H1 (cell line): ENCODE measurements at regions not wholly inside any gene's neighbourhood (a gene's known extent, or its start where the extent isn't known, plus 50 kb on each side); places are given as distances from the start of the nearest gene placed in this dataset.

ENCODE experiments used
- CTCF ChIA-PET: fragments of 300-600 bp; sonication (Branson Sonifier 250); formaldehyde crosslinking; loops from one replicate; lab custom pipeline; 2021; ENCODE audit not compliant: partially characterized antibody; lab: Charles Lee
- POLR2A ChIA-PET: fragments of 300-600 bp; sonication (Branson Sonifier 250); formaldehyde crosslinking; loops from one replicate; lab custom pipeline; 2021; ENCODE audit warnings: inconsistent platforms; ENCODE audit not compliant: partially characterized antibody; lab: Charles Lee
- DNase-seq, 2 experiments: peaks; one replicate each; pipeline versions ENCODE4 v3.0.0 to v3.0.0-alpha.2; 2010 to 2022; ENCODE audit warnings: low spot score in 2 of 2, low read depth in 1 of 2, mixed read lengths in 1 of 2
- FAIRE-seq: peaks from 2 replicates; lab custom pipeline; 2011; peaks lifted over from hg19 to GRCh38; lab: Jason Lieb, UNC
- H2AFZ ChIP-seq: 2 replicates; pipeline ENCODE4 v1.8.1; 2012; ENCODE audit warnings: low read length, inconsistent platforms
- H2AK5ac ChIP-seq: 2 replicates; pipeline ENCODE4 v1.6.1; 2013; ENCODE audit warnings: low read depth, low read length
- H2BK120ac ChIP-seq: replicated peaks from 2 replicates; pipeline ENCODE3; 2013; ENCODE audit warnings: low read depth, low read length, inconsistent platforms
- H2BK12ac ChIP-seq: 2 replicates; pipeline ENCODE4 v1.6.1; 2013; ENCODE audit warnings: low read depth, low read length
- H2BK15ac ChIP-seq: 2 replicates; pipeline ENCODE4 v1.6.1; 2013; ENCODE audit warnings: low read length
- H2BK20ac ChIP-seq: 2 replicates; pipeline ENCODE4 v1.6.1; 2013; ENCODE audit warnings: low read length
- H2BK5ac ChIP-seq: 2 replicates; pipeline ENCODE4 v1.6.1; 2013; ENCODE audit warnings: low read depth, low read length
- H3K14ac ChIP-seq: 2 replicates; pipeline ENCODE4 v1.6.1; 2013; ENCODE audit warnings: inconsistent platforms; ENCODE audit not compliant: insufficient read length
- H3K18ac ChIP-seq: 2 replicates; pipeline ENCODE4 v1.6.1; 2013; ENCODE audit warnings: low read length; ENCODE audit errors: extremely low read depth
- H3K23ac ChIP-seq: 2 replicates; pipeline ENCODE4 v1.6.1; 2013; ENCODE audit warnings: inconsistent platforms; ENCODE audit not compliant: insufficient read length
- H3K23me2 ChIP-seq: 2 replicates; pipeline ENCODE4 v1.6.1; 2013; ENCODE audit warnings: low read depth, low read length
- H3K27ac ChIP-seq: 2 replicates; pipeline ENCODE4 v1.6.1; 2011; ENCODE audit warnings: low read depth, low read length, inconsistent platforms
- H3K27me3 ChIP-seq, 4 experiments: replicated peaks in 1 of 4; 1 replicate in 1 of 4; 2 replicates in 3 of 4; pipeline versions ENCODE4 v1.6.1 to v1.8.1; 2011 to 2013; ENCODE audit warnings: low read length in 3 of 4, mild to moderate bottlenecking in 3 of 4, inconsistent platforms in 2 of 4, mixed read lengths in 2 of 4, moderate library complexity in 1 of 4; ENCODE audit not compliant: control insufficient read depth in 3 of 4, insufficient read depth in 3 of 4; ENCODE audit errors: extremely low read depth in 1 of 4
- H3K36me3 ChIP-seq, 4 experiments: 2 replicates each; pipeline versions ENCODE4 v1.6.1 to v1.8.1; 2011 to 2013; ENCODE audit warnings: mild to moderate bottlenecking in 4 of 4, low read length in 3 of 4, moderate library complexity in 2 of 4, control low read depth in 1 of 4, inconsistent platforms in 1 of 4; ENCODE audit not compliant: insufficient read depth in 4 of 4, control insufficient read depth in 2 of 4
- H3K4ac ChIP-seq: replicated peaks from 2 replicates; pipeline ENCODE3; 2013; ENCODE audit warnings: low read length, low read depth, mixed read lengths, inconsistent platforms; ENCODE audit not compliant: insufficient read length
- H3K4me1 ChIP-seq, 4 experiments: replicated peaks in 1 of 4; 1 replicate in 1 of 4; 2 replicates in 3 of 4; pipeline versions ENCODE4 v1.6.1 to v1.8.1; 2011 to 2013; ENCODE audit warnings: low read length in 3 of 4, inconsistent platforms in 2 of 4, mixed read lengths in 1 of 4; ENCODE audit not compliant: insufficient read depth in 4 of 4, control insufficient read depth in 3 of 4
- H3K4me2 ChIP-seq, 2 experiments: 2 replicates each; pipeline versions ENCODE4 v1.6.1 to v1.8.1; 2011 to 2013; ENCODE audit warnings: low read depth in 2 of 2, low read length in 2 of 2, control low read depth in 1 of 2, inconsistent platforms in 1 of 2, mild to moderate bottlenecking in 1 of 2; ENCODE audit not compliant: insufficient read depth in 1 of 2
- H3K4me3 ChIP-seq, 4 experiments: fragments of 200-600, 300-600 bp in 1 of 4; sonication (generic), shearing (Covaris generic), sonication (Bioruptor Twin) in 1 of 4; 2 replicates each; pipeline versions ENCODE4 v1.5.1 to v1.8.1; 2011 to 2016; ENCODE audit warnings: low read length in 4 of 4, low read depth in 3 of 4, control low read depth in 2 of 4, inconsistent platforms in 2 of 4, mild to moderate bottlenecking in 2 of 4, mixed read lengths in 1 of 4, moderate library complexity in 1 of 4; ENCODE audit not compliant: insufficient read depth in 2 of 4; ENCODE audit errors: extremely low read depth in 1 of 4
- H3K56ac ChIP-seq: replicated peaks from 2 replicates; pipeline ENCODE3; 2013; ENCODE audit warnings: low read depth, mild to moderate bottlenecking, mixed read lengths, low read length, inconsistent platforms; ENCODE audit not compliant: insufficient read length
- H3K79me1 ChIP-seq: 2 replicates; pipeline ENCODE4 v1.6.1; 2013; ENCODE audit warnings: low read depth, low read length, control low read depth
- H3K79me2 ChIP-seq, 2 experiments: 2 replicates each; pipeline versions ENCODE4 v1.6.1 to v1.8.1; 2012 to 2013; ENCODE audit warnings: low read length in 2 of 2, mild to moderate bottlenecking in 2 of 2, inconsistent platforms in 1 of 2; ENCODE audit not compliant: insufficient read depth in 2 of 2, control insufficient read depth in 1 of 2
- H3K9ac ChIP-seq, 4 experiments: replicated peaks in 1 of 4; 1 replicate in 1 of 4; 2 replicates in 3 of 4; pipeline versions ENCODE4 v1.6.1 to v1.8.1; 2011 to 2013; ENCODE audit warnings: low read depth in 3 of 4, low read length in 3 of 4, control low read depth in 2 of 4, mild to moderate bottlenecking in 2 of 4, moderate library complexity in 2 of 4, inconsistent platforms in 1 of 4; ENCODE audit errors: extremely low read depth in 1 of 4
- H3K9me3 ChIP-seq, 2 experiments: 2 replicates each; pipeline versions ENCODE4 v1.6.1 to v1.8.1; 2012 to 2013; ENCODE audit warnings: mild to moderate bottlenecking in 2 of 2, moderate library complexity in 2 of 2, control low read depth in 1 of 2, inconsistent platforms in 1 of 2, low read depth in 1 of 2, low read length in 1 of 2, mixed read lengths in 1 of 2; ENCODE audit not compliant: insufficient read depth in 2 of 2
- H4K20me1 ChIP-seq, 2 experiments: replicated peaks in 1 of 2; 2 replicates each; pipeline versions ENCODE3 to v1.8.1; 2011 to 2013; ENCODE audit warnings: inconsistent platforms in 2 of 2, low read length in 2 of 2, mild to moderate bottlenecking in 1 of 2; ENCODE audit not compliant: insufficient read depth in 2 of 2, control insufficient read depth in 1 of 2
- H4K5ac ChIP-seq: 2 replicates; pipeline ENCODE4 v1.6.1; 2013; ENCODE audit warnings: low read length, low read depth, mixed read lengths, inconsistent platforms; ENCODE audit not compliant: insufficient read length
- H4K8ac ChIP-seq: 2 replicates; pipeline ENCODE4 v1.8.0; 2013; ENCODE audit warnings: mild to moderate bottlenecking, moderate library complexity, low read length, inconsistent platforms; ENCODE audit not compliant: insufficient read depth; ENCODE audit errors: extremely low read depth
- H4K91ac ChIP-seq: replicated peaks from 2 replicates; pipeline ENCODE3; 2013; ENCODE audit warnings: low read length, mixed read lengths, inconsistent platforms; ENCODE audit not compliant: insufficient read length
- MAFK ChIP-seq: IDR thresholded peaks from 2 replicates; pipeline ENCODE4 v1.6.1; 2012; ENCODE audit warnings: low read depth, mild to moderate bottlenecking, improper control_type of control experiment, low read length
- RXRA ChIP-seq: IDR thresholded peaks from 2 replicates; pipeline ENCODE4 v1.6.1; 2011; ENCODE audit warnings: low read depth, mild to moderate bottlenecking, low read length, moderate library complexity; ENCODE audit not compliant: insufficient read depth
- SIN3A ChIP-seq, 2 experiments: IDR thresholded peaks in 1 of 2; conservative IDR thresholded peaks in 1 of 2; 2 replicates each; pipeline ENCODE4 v1.6.1; 2011 to 2012; ENCODE audit warnings: low read length in 2 of 2, improper control_type of control experiment in 1 of 2, low read depth in 1 of 2, mild to moderate bottlenecking in 1 of 2
- WGBS, 2 experiments: shearing (Covaris generic) in 1 of 2; methylation state at CpG; one replicate each; pipeline versions ENCODE4 v1.1.6 to v1.1.7; 2013 to 2015; ENCODE audit warnings: low lambda C conversion rate in 2 of 2, mixed read lengths in 2 of 2, inconsistent platforms in 1 of 2, low coverage in 1 of 2, missing lambda C conversion rate in 1 of 2; ENCODE audit not compliant: insufficient replicate concordance in 2 of 2, insufficient coverage in 1 of 2, insufficient read length in 1 of 2; ENCODE audit errors: extremely low coverage in 1 of 2, missing lambda C conversion rate in 1 of 2; 5-methylcytosine and 5-hydroxymethylcytosine counted together
- TF ChIP-seq, protein P1 (sequence below): IDR thresholded peaks from 2 replicates; pipeline ENCODE4 v1.6.1; 2012; ENCODE audit warnings: inconsistent platforms

DNA sequence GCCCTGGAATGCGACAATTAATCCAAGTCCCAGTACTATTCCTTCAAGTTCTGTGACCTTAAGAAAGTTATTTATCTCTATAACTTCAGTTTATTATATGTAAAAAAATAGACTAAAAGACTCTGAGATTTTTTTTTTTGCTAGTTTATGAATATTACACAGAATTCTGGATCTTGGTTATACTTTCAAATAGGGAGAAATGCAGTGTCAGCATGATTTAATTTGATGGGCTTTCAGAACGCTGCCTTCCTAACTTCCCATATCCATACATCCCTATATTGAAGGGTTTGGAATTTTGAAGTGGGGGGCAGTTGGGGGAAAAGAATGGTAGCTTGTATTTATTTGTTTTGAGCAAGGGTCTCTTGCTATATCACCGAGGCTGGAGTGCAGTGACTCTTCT lies 98.4 kb upstream of the MEGF10 start:
- H3K23ac ChIP-seq: no peak overlapping the region
- H3K4me3 ChIP-seq: no peak overlapping the region
- H3K14ac ChIP-seq: no peak overlapping the region
- H3K79me1 ChIP-seq: no peaks in the 10 kb centered on the region
- H2AK5ac ChIP-seq: no peak overlapping the region
- H3K4me1 ChIP-seq: peaks cover 0 to 2% (median 1%) of the 10 kb centered on the region in 4 experiments; a peak in 4 of 7 replicates
- no peak overlapping the region for H4K5ac ChIP-seq
- H4K20me1 ChIP-seq: no peaks in the 10 kb centered on the region
- H2BK5ac ChIP-seq: no peak overlapping the region
- no peak overlapping the region for H3K27ac ChIP-seq
- H2BK12ac ChIP-seq: no peak overlapping the region
- TF ChIP-seq, protein P1, sequence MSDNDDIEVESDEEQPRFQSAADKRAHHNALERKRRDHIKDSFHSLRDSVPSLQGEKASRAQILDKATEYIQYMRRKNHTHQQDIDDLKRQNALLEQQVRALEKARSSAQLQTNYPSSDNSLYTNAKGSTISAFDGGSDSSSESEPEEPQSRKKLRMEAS: no peak
- TF ChIP-seq MAFK: peak; percentile 52; the same call in 1 of the 2 replicates
- no peak for TF ChIP-seq RXRA
- no peak for TF ChIP-seq SIN3A (conservative IDR thresholded peaks at IDR 0.05 in 1 of 2, IDR thresholded peaks at IDR 0.05 in 1 of 2; ENCODE audit: low read depth in 1 of 2, low read length in 2 of 2)
- H3K27me3 ChIP-seq: no peaks in the 10 kb centered on the region
- CTCF ChIA-PET: interaction anchor here (0.6 to 1.3 kb wide), 3 partner anchors 16 to 200 kb away, joined by 3 to 4 read pairs (median 3); no protein-coding TSS in a partner anchor
- no peaks in the 10 kb centered on the region for H3K36me3 ChIP-seq
- H4K91ac ChIP-seq: no peak overlapping the region
- H2BK20ac ChIP-seq: no peak overlapping the region
- H2BK120ac ChIP-seq: no peak overlapping the region
- no peak for DNase-seq
- H3K9me3 ChIP-seq: no peaks in the 10 kb centered on the region
- H3K23me2 ChIP-seq: no peaks in the 10 kb centered on the region
- H3K4me2 ChIP-seq: no peak overlapping the region
- no peak overlapping the region for H3K56ac ChIP-seq
- no peak overlapping the region for H3K9ac ChIP-seq
- no peak overlapping the region for H3K18ac ChIP-seq
- 95% methylated on average over 3 of the region's 3 CpGs; no CpG with 5 or more reads in 1 of the 2 experiments for WGBS, 2 experiments
- H2AFZ ChIP-seq: no peak overlapping the region
- H3K79me2 ChIP-seq: no peaks in the 10 kb centered on the region
- FAIRE-seq: no peak
- no peak overlapping the region for H4K8ac ChIP-seq
- POLR2A ChIA-PET: interaction anchor here (1.2 kb wide), 1 partner anchor 9 kb away, joined by 3 read pairs; no protein-coding TSS in a partner anchor
- H2BK15ac ChIP-seq: no peak overlapping the region
- no peak overlapping the region for H3K4ac ChIP-seq
